NT2/D1 (cell line): ENCODE measurements at regions not wholly inside any gene's neighbourhood (a gene's known extent, or its start where the extent isn't known, plus 50 kb on each side); places are given as distances from the start of the nearest gene placed in this dataset.
"Not testable (repeated sequence)": the region's sequence is repeated elsewhere in the genome, so short reads cannot be mapped to it uniquely, and the experiment has no call there.

Source experiments
- DNase-seq: peaks from one replicate; pipeline ENCODE4 v3.0.0-alpha.2; 2011; ENCODE audit warnings: low read depth, low spot score
- H3K27me3 ChIP-seq: 2 replicates; pipeline ENCODE4 v1.6.0; 2011; ENCODE audit warnings: mild to moderate bottlenecking; ENCODE audit not compliant: insufficient read length, insufficient read depth
- H3K36me3 ChIP-seq: 2 replicates; pipeline ENCODE4 v1.6.1; 2011; ENCODE audit warnings: mild to moderate bottlenecking, low read length, mixed read lengths; ENCODE audit not compliant: insufficient read depth, insufficient read length
- H3K4me1 ChIP-seq: 2 replicates; pipeline ENCODE4 v1.5.1; 2011; ENCODE audit not compliant: insufficient read depth, insufficient read length
- H3K4me3 ChIP-seq: 2 replicates; pipeline ENCODE4 v1.5.1; 2011; ENCODE audit warnings: low read depth; ENCODE audit not compliant: insufficient read length
- H3K9ac ChIP-seq: 2 replicates; pipeline ENCODE4 v1.6.0; 2011; ENCODE audit warnings: low read depth; ENCODE audit not compliant: insufficient read length
- H3K9me3 ChIP-seq: 2 replicates; pipeline ENCODE4 v1.5.1; 2011; ENCODE audit warnings: mild to moderate bottlenecking, low read length; ENCODE audit not compliant: insufficient read depth
- SUZ12 ChIP-seq: IDR thresholded peaks from 2 replicates; pipeline ENCODE4 v1.6.1; 2011; ENCODE audit not compliant: insufficient read length, insufficient read depth; ENCODE audit errors: extremely low read depth
- YY1 ChIP-seq: IDR thresholded peaks from 2 replicates; pipeline ENCODE4 v1.6.1; 2011; ENCODE audit not compliant: insufficient read length, insufficient read depth
- ZNF274 ChIP-seq: IDR thresholded peaks from 2 replicates; pipeline ENCODE4 v1.6.1; 2011; ENCODE audit warnings: mild to moderate bottlenecking, low read depth, low read length

DNA sequence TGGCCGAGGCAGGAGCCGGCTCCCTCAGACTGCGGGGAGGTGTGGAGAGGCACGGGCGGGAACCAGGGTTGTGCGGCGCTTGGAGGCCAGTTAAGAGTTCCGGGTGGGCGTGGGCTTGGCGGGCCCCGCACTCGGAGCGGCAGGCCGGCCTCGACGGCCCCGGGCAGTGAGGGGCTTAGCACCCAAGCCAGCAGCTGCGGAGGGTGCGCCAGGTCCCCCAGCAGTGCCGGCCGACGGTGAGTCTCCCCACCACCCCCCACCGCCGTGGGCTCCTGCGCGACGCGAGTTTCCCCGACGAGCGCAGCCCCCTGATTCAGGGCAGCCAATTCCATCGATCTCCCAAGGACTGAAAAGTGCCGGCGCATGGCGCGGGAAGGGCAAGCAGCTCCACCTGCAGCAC, 605.4 kb upstream of the SLC35B3 start:
- no peak for DNase-seq
- TF ChIP-seq ZNF274, result no peak
- TF ChIP-seq SUZ12, result no peak
- no peak for TF ChIP-seq YY1
- H3K4me3 ChIP-seq, result no peak overlapping the region
- no peaks in the 10 kb centered on the region for H3K4me1 ChIP-seq
- no peaks in the 10 kb centered on the region for H3K9me3 ChIP-seq
- H3K9ac ChIP-seq, result no peak overlapping the region
- no peaks in the 10 kb centered on the region for H3K27me3 ChIP-seq
- no peaks in the 10 kb centered on the region for H3K36me3 ChIP-seq

DNA sequence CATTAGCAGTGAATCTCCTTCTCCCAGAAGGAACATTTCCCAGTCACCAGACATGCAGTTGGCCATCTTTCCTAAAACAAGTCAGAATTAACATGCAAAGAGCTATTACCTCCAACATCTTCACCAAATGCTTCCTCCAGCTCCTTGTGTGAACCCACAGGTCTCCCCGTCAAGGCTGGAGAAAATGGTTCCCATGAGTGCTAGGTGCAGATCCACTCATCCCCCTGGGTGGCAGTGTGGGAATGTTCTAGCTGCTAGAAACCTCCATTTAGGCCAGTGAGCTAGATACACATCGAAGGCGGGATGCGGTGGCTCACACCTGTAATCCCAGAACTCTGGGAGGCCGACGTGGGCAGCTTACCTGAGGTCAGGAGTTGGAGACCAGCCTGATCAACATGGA, 603.9 kb upstream of the SLC35B3 start:
- DNase-seq, result no peak
- H3K4me3 ChIP-seq, result no peak overlapping the region
- H3K4me1 ChIP-seq, result no peaks in the 10 kb centered on the region
- no peaks in the 10 kb centered on the region for H3K27me3 ChIP-seq
- H3K9ac ChIP-seq, result no peak overlapping the region
- no peaks in the 10 kb centered on the region for H3K9me3 ChIP-seq
- no peaks in the 10 kb centered on the region for H3K36me3 ChIP-seq
- TF ChIP-seq ZNF274 (no peak), SUZ12 (no peak), YY1 (no peak)

GRCh38 chr6:9028086-9028485, 592.7 kb upstream of the SLC35B3 start:
- Histone ChIP-seq H3K4me1 (no peaks in the 10 kb centered on the region), H3K36me3 (no peaks in the 10 kb centered on the region), H3K9ac (no peak overlapping the region), H3K4me3 (no peak overlapping the region), H3K27me3 (no peaks in the 10 kb centered on the region), H3K9me3 (no peaks in the 10 kb centered on the region)
- no peak for DNase-seq
- TF ChIP-seq SUZ12 (no peak), YY1 (no peak), ZNF274 (no peak)

- TF ChIP-seq YY1, result no peak
- TF ChIP-seq SUZ12, result no peak
- TF ChIP-seq ZNF274, result no peak
- no peaks in the 10 kb centered on the region for H3K4me1 ChIP-seq
- no peaks in the 10 kb centered on the region for H3K36me3 ChIP-seq
- H3K27me3 ChIP-seq, result no peaks in the 10 kb centered on the region
- no peak for DNase-seq
- H3K9ac ChIP-seq, result no peak overlapping the region
- H3K9me3 ChIP-seq, result no peaks in the 10 kb centered on the region
- no peak overlapping the region for H3K4me3 ChIP-seq
Measured at GRCh38 chr6:9025796-9026394, 590.5 kb upstream of the SLC35B3 start.

- DNase-seq, result no peak
- H3K36me3 ChIP-seq, result no peaks in the 10 kb centered on the region
- H3K4me3 ChIP-seq, result no peak overlapping the region
- H3K9me3 ChIP-seq, result no peaks in the 10 kb centered on the region
- H3K4me1 ChIP-seq, result no peaks in the 10 kb centered on the region
- no peak for TF ChIP-seq YY1
- TF ChIP-seq SUZ12, result no peak
- no peak for TF ChIP-seq ZNF274
- no peaks in the 10 kb centered on the region for H3K27me3 ChIP-seq
- H3K9ac ChIP-seq, result no peak overlapping the region
Measured at GRCh38 chr6:9025228-9025627, 589.9 kb upstream of the SLC35B3 start.

- DNase-seq, H3K36me3 ChIP-seq: not testable (repeated sequence)
Measured at GRCh38 chr6:9024246-9024645, 588.9 kb upstream of the SLC35B3 start.

GRCh38 chr6:9020001-9020400, 584.7 kb upstream of the SLC35B3 start:
- TF ChIP-seq YY1 (no peak), SUZ12 (no peak)
- H3K36me3 ChIP-seq, result no peaks in the 10 kb centered on the region
- H3K9me3 ChIP-seq, result no peaks in the 10 kb centered on the region
- H3K27me3 ChIP-seq, result no peaks in the 10 kb centered on the region
- H3K4me1 ChIP-seq, result no peaks in the 10 kb centered on the region
- H3K9ac ChIP-seq, result no peak overlapping the region
- no peak for DNase-seq
- H3K4me3 ChIP-seq, result no peak overlapping the region

More at GRCh38 chr6:9024246-9024645, 588.9 kb upstream of the SLC35B3 start:
- H3K9me3 ChIP-seq, H3K27me3 ChIP-seq, H3K9ac ChIP-seq, H3K4me3 ChIP-seq, H3K4me1 ChIP-seq: not testable (repeated sequence)

DNA sequence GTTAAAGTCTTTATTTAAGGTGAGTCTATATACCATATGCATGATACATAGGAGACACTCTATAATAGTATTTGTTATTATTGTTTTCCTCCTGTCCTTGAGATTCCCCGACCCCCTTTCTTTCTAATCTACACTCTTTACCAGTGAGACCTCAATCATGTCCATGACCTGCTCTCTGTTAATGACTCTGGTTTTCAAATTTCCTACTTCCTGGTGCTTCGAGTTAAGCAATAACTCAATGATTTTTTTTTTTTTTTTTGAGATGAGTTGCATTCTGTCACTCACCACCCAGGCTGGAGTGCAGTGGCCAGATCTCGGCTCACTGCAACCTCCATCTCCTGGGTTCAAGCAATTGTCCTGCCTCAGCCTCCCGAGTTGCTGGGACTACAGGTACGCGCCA, 574.6 kb upstream of the SLC35B3 start:
- DNase-seq, result no peak
- H3K4me3 ChIP-seq, result no peak overlapping the region
- H3K9ac ChIP-seq, result no peak overlapping the region
- no peaks in the 10 kb centered on the region for H3K27me3 ChIP-seq
- H3K4me1 ChIP-seq, result no peaks in the 10 kb centered on the region
- H3K9me3 ChIP-seq, result no peaks in the 10 kb centered on the region
- H3K36me3 ChIP-seq, result no peaks in the 10 kb centered on the region
- TF ChIP-seq SUZ12 (no peak), YY1 (no peak), ZNF274 (no peak)
